ENCODE measurements at regions not wholly inside any gene's neighbourhood (a gene's known extent, or its start where the extent isn't known, plus 50 kb on each side); places are given as distances from the start of the nearest gene placed in this dataset.
"Not testable (repeated sequence)": the region's sequence is repeated elsewhere in the genome, so short reads cannot be mapped to it uniquely, and the experiment has no call there.

DNA sequence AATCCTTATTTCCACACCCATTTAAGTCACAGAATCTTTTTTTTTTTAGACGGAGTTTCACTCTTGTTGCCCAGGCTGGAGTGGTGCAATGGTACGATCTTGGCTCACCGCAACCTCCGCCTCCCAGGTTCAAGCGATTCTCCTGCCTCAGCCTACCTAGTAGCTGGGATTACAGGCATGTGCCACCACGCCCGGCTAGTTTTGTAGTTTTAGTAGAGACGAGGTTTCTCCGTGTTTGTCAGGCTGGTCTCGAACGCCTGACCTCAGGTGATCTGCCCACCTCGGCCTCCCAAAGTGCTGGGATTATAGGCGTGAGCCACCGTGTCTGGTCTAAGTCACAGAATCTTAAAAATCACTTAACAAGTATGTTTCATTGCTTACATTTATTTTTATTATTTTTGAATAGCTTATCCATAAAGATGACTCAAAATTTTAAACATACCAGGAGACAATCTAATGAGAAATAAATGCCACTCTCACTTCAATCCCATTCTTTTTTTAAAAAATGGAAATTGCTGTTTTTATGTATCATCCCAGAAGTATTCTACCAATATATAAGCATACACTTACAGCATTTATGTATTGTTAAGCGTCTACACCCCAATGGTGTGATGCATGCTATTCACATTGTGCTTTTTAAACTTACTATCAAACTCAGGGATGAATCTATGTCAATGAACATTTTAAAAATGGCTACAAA is 338.5 kb downstream of the RFPL4B start:
- TF ChIP-seq POLR2AphosphoS5 (IDR thresholded peaks at IDR 0.05; ENCODE audit: low read depth); GABPA (IDR thresholded peaks at IDR 0.05; ENCODE audit: low read depth); SPI1 (IDR thresholded peaks at IDR 0.05; ENCODE audit: borderline replicate concordance, low read depth): not testable (repeated sequence)
- TF ChIP-seq, protein P1, sequence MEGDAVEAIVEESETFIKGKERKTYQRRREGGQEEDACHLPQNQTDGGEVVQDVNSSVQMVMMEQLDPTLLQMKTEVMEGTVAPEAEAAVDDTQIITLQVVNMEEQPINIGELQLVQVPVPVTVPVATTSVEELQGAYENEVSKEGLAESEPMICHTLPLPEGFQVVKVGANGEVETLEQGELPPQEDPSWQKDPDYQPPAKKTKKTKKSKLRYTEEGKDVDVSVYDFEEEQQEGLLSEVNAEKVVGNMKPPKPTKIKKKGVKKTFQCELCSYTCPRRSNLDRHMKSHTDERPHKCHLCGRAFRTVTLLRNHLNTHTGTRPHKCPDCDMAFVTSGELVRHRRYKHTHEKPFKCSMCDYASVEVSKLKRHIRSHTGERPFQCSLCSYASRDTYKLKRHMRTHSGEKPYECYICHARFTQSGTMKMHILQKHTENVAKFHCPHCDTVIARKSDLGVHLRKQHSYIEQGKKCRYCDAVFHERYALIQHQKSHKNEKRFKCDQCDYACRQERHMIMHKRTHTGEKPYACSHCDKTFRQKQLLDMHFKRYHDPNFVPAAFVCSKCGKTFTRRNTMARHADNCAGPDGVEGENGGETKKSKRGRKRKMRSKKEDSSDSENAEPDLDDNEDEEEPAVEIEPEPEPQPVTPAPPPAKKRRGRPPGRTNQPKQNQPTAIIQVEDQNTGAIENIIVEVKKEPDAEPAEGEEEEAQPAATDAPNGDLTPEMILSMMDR (IDR thresholded peaks at IDR 0.05; ENCODE audit: insufficient read depth, low read length) = not testable (repeated sequence)
- TF ChIP-seq, protein P2, sequence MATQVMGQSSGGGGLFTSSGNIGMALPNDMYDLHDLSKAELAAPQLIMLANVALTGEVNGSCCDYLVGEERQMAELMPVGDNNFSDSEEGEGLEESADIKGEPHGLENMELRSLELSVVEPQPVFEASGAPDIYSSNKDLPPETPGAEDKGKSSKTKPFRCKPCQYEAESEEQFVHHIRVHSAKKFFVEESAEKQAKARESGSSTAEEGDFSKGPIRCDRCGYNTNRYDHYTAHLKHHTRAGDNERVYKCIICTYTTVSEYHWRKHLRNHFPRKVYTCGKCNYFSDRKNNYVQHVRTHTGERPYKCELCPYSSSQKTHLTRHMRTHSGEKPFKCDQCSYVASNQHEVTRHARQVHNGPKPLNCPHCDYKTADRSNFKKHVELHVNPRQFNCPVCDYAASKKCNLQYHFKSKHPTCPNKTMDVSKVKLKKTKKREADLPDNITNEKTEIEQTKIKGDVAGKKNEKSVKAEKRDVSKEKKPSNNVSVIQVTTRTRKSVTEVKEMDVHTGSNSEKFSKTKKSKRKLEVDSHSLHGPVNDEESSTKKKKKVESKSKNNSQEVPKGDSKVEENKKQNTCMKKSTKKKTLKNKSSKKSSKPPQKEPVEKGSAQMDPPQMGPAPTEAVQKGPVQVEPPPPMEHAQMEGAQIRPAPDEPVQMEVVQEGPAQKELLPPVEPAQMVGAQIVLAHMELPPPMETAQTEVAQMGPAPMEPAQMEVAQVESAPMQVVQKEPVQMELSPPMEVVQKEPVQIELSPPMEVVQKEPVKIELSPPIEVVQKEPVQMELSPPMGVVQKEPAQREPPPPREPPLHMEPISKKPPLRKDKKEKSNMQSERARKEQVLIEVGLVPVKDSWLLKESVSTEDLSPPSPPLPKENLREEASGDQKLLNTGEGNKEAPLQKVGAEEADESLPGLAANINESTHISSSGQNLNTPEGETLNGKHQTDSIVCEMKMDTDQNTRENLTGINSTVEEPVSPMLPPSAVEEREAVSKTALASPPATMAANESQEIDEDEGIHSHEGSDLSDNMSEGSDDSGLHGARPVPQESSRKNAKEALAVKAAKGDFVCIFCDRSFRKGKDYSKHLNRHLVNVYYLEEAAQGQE (IDR thresholded peaks at IDR 0.05; ENCODE audit: insufficient replicate concordance, low read depth) = not testable (repeated sequence)
